ENCODE measurements at regions not wholly inside any gene's neighbourhood (a gene's known extent, or its start where the extent isn't known, plus 50 kb on each side); places are given as distances from the start of the nearest gene placed in this dataset.
"Not testable (repeated sequence)": the region's sequence is repeated elsewhere in the genome, so short reads cannot be mapped to it uniquely, and the experiment has no call there.

GRCh38 chr18:34385311-34385710, 160.6 kb upstream of the NOL4 start:
- Histone ChIP-seq H3K4me3 (ENCODE audit: low read depth, low read length) (no peak overlapping the region), H3K27me3 (ENCODE audit: insufficient read depth, low read depth, severe bottlenecking) (no peaks in the 10 kb centered on the region), H3K36me3 (no peaks in the 10 kb centered on the region), H3K9me3 (ENCODE audit: severe bottlenecking) (no peaks in the 10 kb centered on the region), H3K27ac (no peak overlapping the region)
- no peak for DNase-seq
- TF ChIP-seq CTCF (IDR thresholded peaks at IDR 0.05; ENCODE audit: low read depth, low read length), result no peak

- DNase-seq, result no peak
- TF ChIP-seq CTCF (IDR thresholded peaks at IDR 0.05; ENCODE audit: low read depth, low read length), result no peak
Observed at GRCh38 chr18:34386803-34387202, 162.1 kb upstream of the NOL4 start.

GRCh38 chr18:34397286-34397896, 172.7 kb upstream of the NOL4 start:
- no peak for DNase-seq
- H3K27me3 ChIP-seq (ENCODE audit: insufficient read depth, low read depth, severe bottlenecking), result peaks cover under 1% of the 10 kb centered on the region
- no peak overlapping the region for H3K4me3 ChIP-seq (ENCODE audit: low read depth, low read length)
- no peak overlapping the region for H3K27ac ChIP-seq
- no peaks in the 10 kb centered on the region for H3K9me3 ChIP-seq (ENCODE audit: severe bottlenecking)
- no peaks in the 10 kb centered on the region for H3K36me3 ChIP-seq
- TF ChIP-seq CTCF (IDR thresholded peaks at IDR 0.05; ENCODE audit: low read depth, low read length), result no peak

More at GRCh38 chr18:34386803-34387202, 162.1 kb upstream of the NOL4 start:
- no peak overlapping the region for H3K4me3 ChIP-seq (ENCODE audit: low read depth, low read length)
- H3K9me3 ChIP-seq (ENCODE audit: severe bottlenecking), result no peaks in the 10 kb centered on the region
- H3K27ac ChIP-seq, result no peak overlapping the region
- no peaks in the 10 kb centered on the region for H3K27me3 ChIP-seq (ENCODE audit: insufficient read depth, low read depth, severe bottlenecking)
- H3K36me3 ChIP-seq, result no peaks in the 10 kb centered on the region

GRCh38 chr18:34399892-34400291, 175.2 kb upstream of the NOL4 start:
- Histone ChIP-seq H3K4me3 (ENCODE audit: low read depth, low read length) (no peak overlapping the region), H3K36me3 (no peaks in the 10 kb centered on the region), H3K27ac (no peak overlapping the region), H3K9me3 (ENCODE audit: severe bottlenecking) (no peaks in the 10 kb centered on the region), H3K27me3 (ENCODE audit: insufficient read depth, low read depth, severe bottlenecking) (no peaks in the 10 kb centered on the region)
- no peak for TF ChIP-seq CTCF (IDR thresholded peaks at IDR 0.05; ENCODE audit: low read depth, low read length)
- no peak for DNase-seq

- no peak overlapping the region for H3K4me3 ChIP-seq (ENCODE audit: low read depth, low read length)
- H3K27me3 ChIP-seq (ENCODE audit: insufficient read depth, low read depth, severe bottlenecking), result no peaks in the 10 kb centered on the region
- TF ChIP-seq CTCF (IDR thresholded peaks at IDR 0.05; ENCODE audit: low read depth, low read length), result no peak
- H3K9me3 ChIP-seq (ENCODE audit: severe bottlenecking), result no peaks in the 10 kb centered on the region
- no peak overlapping the region for H3K27ac ChIP-seq
- no peaks in the 10 kb centered on the region for H3K36me3 ChIP-seq
- DNase-seq, result no peak
Observed at GRCh38 chr18:34400834-34401233, 176.1 kb upstream of the NOL4 start.

- Histone ChIP-seq H3K27me3 (ENCODE audit: insufficient read depth, low read depth, severe bottlenecking) (no peaks in the 10 kb centered on the region), H3K4me3 (ENCODE audit: low read depth, low read length) (no peak overlapping the region), H3K36me3 (no peaks in the 10 kb centered on the region), H3K27ac (no peak overlapping the region), H3K9me3 (ENCODE audit: severe bottlenecking) (no peaks in the 10 kb centered on the region)
- no peak for TF ChIP-seq CTCF (IDR thresholded peaks at IDR 0.05; ENCODE audit: low read depth, low read length)
- no peak for DNase-seq
Observed at GRCh38 chr18:34401775-34402174, 177.1 kb upstream of the NOL4 start.

GRCh38 chr18:34407471-34407870, 182.8 kb upstream of the NOL4 start:
- H3K27me3 ChIP-seq (ENCODE audit: insufficient read depth, low read depth, severe bottlenecking); H3K4me3 ChIP-seq (ENCODE audit: low read depth, low read length); DNase-seq; H3K27ac ChIP-seq; H3K9me3 ChIP-seq (ENCODE audit: severe bottlenecking); H3K36me3 ChIP-seq: not testable (repeated sequence)
